SK-N-SH (cell line): ENCODE measurements at regions not wholly inside any gene's neighbourhood (a gene's known extent, or its start where the extent isn't known, plus 50 kb on each side); places are given as distances from the start of the nearest gene placed in this dataset.

Experiments
- CTCF ChIA-PET: fragments of 300-600, 350-600 bp; formaldehyde crosslinking; extraction: SDS; loops from one replicate; lab custom pipeline; 2021; lab: Yijun Ruan, JAX
- POLR2A ChIA-PET: fragments of 350-600 bp; sonication (Branson Sonifier 250); formaldehyde crosslinking; extraction: SDS; loops from one replicate; lab custom pipeline; 2020; ENCODE audit warnings: antibody characterized with exemption, inconsistent platforms; lab: Yijun Ruan, JAX
- DNase-seq: peaks from one replicate; pipeline ENCODE4 v3.0.0; 2012
- H2AFZ ChIP-seq: fragments of 200-600 bp; sonication (generic); 2 replicates; pipeline ENCODE4 v1.8.1; 2016; ENCODE audit warnings: antibody characterized with exemption, mild to moderate bottlenecking, low read depth
- H3F3A ChIP-seq: fragments of 200-600 bp; sonication (generic); replicated peaks from 2 replicates; pipeline ENCODE3; 2016; ENCODE audit warnings: antibody characterized with exemption, mild to moderate bottlenecking; ENCODE audit not compliant: insufficient read depth
- H3K27ac ChIP-seq, 2 experiments: fragments of 200-500 bp in 1 of 2; fragments of 200-600 bp in 1 of 2; sonication (Bioruptor generic) in 1 of 2; sonication (generic), shearing (Covaris generic) in 1 of 2; 2 replicates each; pipeline versions ENCODE4 v1.5.1 to v1.6.1; 2014 to 2016; ENCODE audit warnings: low read depth in 2 of 2, inconsistent platforms in 1 of 2, low read length in 1 of 2, mild to moderate bottlenecking in 1 of 2, mixed read lengths in 1 of 2
- H3K27me3 ChIP-seq: fragments of 200-600 bp; sonication (generic), shearing (Covaris generic); 2 replicates; pipeline ENCODE4 v1.6.1; 2016; ENCODE audit warnings: mixed run types; ENCODE audit not compliant: insufficient read depth
- H3K36me3 ChIP-seq, 2 experiments: fragments of 200-500 bp in 1 of 2; fragments of 200-600 bp in 1 of 2; sonication (Bioruptor generic) in 1 of 2; sonication (generic) in 1 of 2; replicated peaks in 1 of 2; 2 replicates each; pipeline versions ENCODE3 to v1.5.1; 2014 to 2016; ENCODE audit warnings: low read length in 1 of 2, mild to moderate bottlenecking in 1 of 2; ENCODE audit not compliant: insufficient read depth in 2 of 2, control insufficient read depth in 1 of 2
- H3K4me1 ChIP-seq, 2 experiments: fragments of 200-500 bp in 1 of 2; fragments of 200-600 bp in 1 of 2; sonication (Bioruptor generic) in 1 of 2; sonication (generic), shearing (Covaris generic) in 1 of 2; 2 replicates each; pipeline versions ENCODE4 v1.5.1 to v1.6.1; 2014 to 2016; ENCODE audit warnings: low read depth in 1 of 2, low read length in 1 of 2, mixed run types in 1 of 2; ENCODE audit not compliant: insufficient read depth in 2 of 2, control insufficient read depth in 1 of 2
- H3K4me2 ChIP-seq: fragments of 200-600 bp; sonication (generic), shearing (Covaris generic); 2 replicates; pipeline ENCODE4 v1.6.1; 2017; ENCODE audit warnings: mixed run types
- H3K4me3 ChIP-seq, 2 experiments: fragments of 200-500 bp in 1 of 2; fragments of 200-600 bp in 1 of 2; sonication (Bioruptor generic) in 1 of 2; sonication (generic), shearing (Covaris generic) in 1 of 2; 2 replicates each; pipeline versions ENCODE4 v1.5.1 to v1.8.1; 2014 to 2016; ENCODE audit warnings: low read depth in 2 of 2, inconsistent platforms in 1 of 2, low read length in 1 of 2, mild to moderate bottlenecking in 1 of 2, mixed read lengths in 1 of 2, moderate library complexity in 1 of 2
- H3K79me2 ChIP-seq: fragments of 200-600 bp; sonication (generic); 2 replicates; pipeline ENCODE4 v1.8.1; 2017; ENCODE audit warnings: mild to moderate bottlenecking; ENCODE audit not compliant: insufficient read depth
- H3K9ac ChIP-seq: fragments of 200-600 bp; sonication (generic); 2 replicates; pipeline ENCODE4 v1.6.1; 2017; ENCODE audit warnings: mixed run types
- H3K9me2 ChIP-seq: fragments of 200-600 bp; sonication (generic); 2 replicates; pipeline ENCODE4 v1.6.1; 2017; ENCODE audit warnings: mixed run types
- H3K9me3 ChIP-seq: fragments of 200-600 bp; sonication (generic); 2 replicates; pipeline ENCODE4 v1.6.1; 2017; ENCODE audit warnings: mixed run types, mild to moderate bottlenecking, moderate library complexity
- H4K20me1 ChIP-seq: fragments of 200-600 bp; sonication (generic); 2 replicates; pipeline ENCODE4 v1.6.1; 2017; ENCODE audit warnings: mild to moderate bottlenecking, mixed run types; ENCODE audit not compliant: insufficient read depth
- EP300 ChIP-seq, 2 experiments: IDR thresholded peaks; 2 replicates each; pipeline versions ENCODE4 v1.4.0 to v1.6.1; 2012; ENCODE audit warnings: borderline replicate concordance in 1 of 2, low read depth in 1 of 2, low read length in 1 of 2
- JUND ChIP-seq: IDR thresholded peaks from 2 replicates; pipeline ENCODE4 v1.4.0; 2012
- RCOR1 ChIP-seq: fragments of 150-350 bp; IDR thresholded peaks from 2 replicates; pipeline ENCODE4 v1.6.1; 2017; ENCODE audit warnings: antibody characterized with exemption, low read length
- SIN3A ChIP-seq: IDR thresholded peaks from 2 replicates; pipeline ENCODE4 v1.6.1; 2012; ENCODE audit warnings: low read depth, mild to moderate bottlenecking, low read length, moderate library complexity, borderline replicate concordance
- SMC3 ChIP-seq: IDR thresholded peaks from 2 replicates; pipeline ENCODE4 v1.6.1; 2012; ENCODE audit warnings: low read depth, low read length, improper control_type of control experiment
- TCF12 ChIP-seq: IDR thresholded peaks from 2 replicates; pipeline ENCODE4 v1.4.0; 2012
- YY1 ChIP-seq: IDR thresholded peaks from 2 replicates; pipeline ENCODE4 v1.4.0; 2012; ENCODE audit warnings: low read depth, mild to moderate bottlenecking
- WGBS: methylation state at CpG from one replicate; pipeline ENCODE4 v1.1.6; 2017; ENCODE audit warnings: low lambda C conversion rate; 5-methylcytosine and 5-hydroxymethylcytosine counted together
- TF ChIP-seq, protein P1 (sequence below): IDR thresholded peaks from 2 replicates; pipeline ENCODE4 v1.4.0; 2012; ENCODE audit warnings: low read depth, borderline replicate concordance
- TF ChIP-seq, protein P2 (sequence below): fragments of 150-350 bp; IDR thresholded peaks from 2 replicates; pipeline ENCODE4 v1.6.1; 2016; ENCODE audit warnings: mild to moderate bottlenecking, low read depth, low read length

GRCh38 chr16:65919145-65919985, 447.1 kb upstream of the CDH5 start:
- CTCF ChIA-PET: no interaction called here
- H3K9ac ChIP-seq: no peak overlapping the region
- TF ChIP-seq TCF12: no peak
- TF ChIP-seq YY1: no peak
- TF ChIP-seq SMC3: no peak
- TF ChIP-seq, protein P1, sequence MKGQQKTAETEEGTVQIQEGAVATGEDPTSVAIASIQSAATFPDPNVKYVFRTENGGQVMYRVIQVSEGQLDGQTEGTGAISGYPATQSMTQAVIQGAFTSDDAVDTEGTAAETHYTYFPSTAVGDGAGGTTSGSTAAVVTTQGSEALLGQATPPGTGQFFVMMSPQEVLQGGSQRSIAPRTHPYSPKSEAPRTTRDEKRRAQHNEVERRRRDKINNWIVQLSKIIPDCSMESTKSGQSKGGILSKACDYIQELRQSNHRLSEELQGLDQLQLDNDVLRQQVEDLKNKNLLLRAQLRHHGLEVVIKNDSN: no peak
- TF ChIP-seq RCOR1: no peak
- TF ChIP-seq SIN3A: no peak
- no peak for TF ChIP-seq EP300 (IDR thresholded peaks at IDR 0.05; ENCODE audit: borderline replicate concordance in 1 of 2, low read depth in 1 of 2, low read length in 1 of 2)

GRCh38 chr16:65917466-65917865, 449.0 kb upstream of the CDH5 start:
- CTCF ChIA-PET: interaction anchor here (0.6 kb wide), 1 partner anchor 96 kb away, joined by 3 read pairs; no protein-coding TSS in a partner anchor
- 57% methylated on average over 2 of the region's 2 CpGs for WGBS
- no peak for TF ChIP-seq RCOR1
- TF ChIP-seq, protein P2, sequence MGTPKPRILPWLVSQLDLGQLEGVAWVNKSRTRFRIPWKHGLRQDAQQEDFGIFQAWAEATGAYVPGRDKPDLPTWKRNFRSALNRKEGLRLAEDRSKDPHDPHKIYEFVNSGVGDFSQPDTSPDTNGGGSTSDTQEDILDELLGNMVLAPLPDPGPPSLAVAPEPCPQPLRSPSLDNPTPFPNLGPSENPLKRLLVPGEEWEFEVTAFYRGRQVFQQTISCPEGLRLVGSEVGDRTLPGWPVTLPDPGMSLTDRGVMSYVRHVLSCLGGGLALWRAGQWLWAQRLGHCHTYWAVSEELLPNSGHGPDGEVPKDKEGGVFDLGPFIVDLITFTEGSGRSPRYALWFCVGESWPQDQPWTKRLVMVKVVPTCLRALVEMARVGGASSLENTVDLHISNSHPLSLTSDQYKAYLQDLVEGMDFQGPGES: no peak
- TF ChIP-seq JUND: no peak

More at GRCh38 chr16:65919145-65919985, 447.1 kb upstream of the CDH5 start:
- Histone ChIP-seq H3K9me3 (no peaks in the 10 kb centered on the region), H3K4me2 (no peak overlapping the region), H3K27me3 (no peaks in the 10 kb centered on the region), H3F3A (no peaks in the 10 kb centered on the region), H4K20me1 (no peaks in the 10 kb centered on the region), H3K79me2 (no peaks in the 10 kb centered on the region), H3K36me3 (no peaks in the 10 kb centered on the region), H3K27ac (no peak overlapping the region), H2AFZ (no peak overlapping the region), H3K4me3 (no peak overlapping the region), H3K4me1 (no peaks in the 10 kb centered on the region), H3K9me2 (no peaks in the 10 kb centered on the region)
- 72% methylated on average over 27 of the region's 27 CpGs for WGBS
- POLR2A ChIA-PET: no interaction called here
- no peak for DNase-seq

More at GRCh38 chr16:65917466-65917865, 449.0 kb upstream of the CDH5 start:
- Histone ChIP-seq H3K9me2 (no peaks in the 10 kb centered on the region), H3K4me1 (no peaks in the 10 kb centered on the region), H3K4me3 (no peak overlapping the region), H4K20me1 (no peaks in the 10 kb centered on the region), H2AFZ (no peak overlapping the region), H3K9me3 (no peaks in the 10 kb centered on the region), H3K27me3 (no peaks in the 10 kb centered on the region), H3K9ac (no peak overlapping the region), H3K36me3 (no peaks in the 10 kb centered on the region), H3K79me2 (no peaks in the 10 kb centered on the region), H3K4me2 (no peak overlapping the region), H3F3A (no peaks in the 10 kb centered on the region), H3K27ac (no peak overlapping the region)
- DNase-seq: no peak
- POLR2A ChIA-PET: no interaction called here
